LNCAP (cell line): ENCODE measurements at regions not wholly inside any gene's neighbourhood (a gene's known extent, or its start where the extent isn't known, plus 50 kb on each side); places are given as distances from the start of the nearest gene placed in this dataset.

Experiments used
- CTCF ChIP-seq: fragments of 450-650 bp; IDR thresholded peaks from 2 replicates; pipeline ENCODE4 v1.5.1; 2017; ENCODE audit warnings: mild to moderate bottlenecking

GRCh38 chr18:44149706-44150105 lies 531.0 kb upstream of the SETBP1 start:
- TF ChIP-seq CTCF, result no peak

GRCh38 chr18:44153981-44154380 lies 526.7 kb upstream of the SETBP1 start:
- no peak for TF ChIP-seq CTCF

- TF ChIP-seq CTCF, result no peak
These were observed 524.6 kb upstream of the SETBP1 start for GRCh38 chr18:44156126-44156525.

GRCh38 chr18:44156776-44157335 lies 523.8 kb upstream of the SETBP1 start:
- no peak for TF ChIP-seq CTCF

- no peak for TF ChIP-seq CTCF
These were observed 510.3 kb upstream of the SETBP1 start for GRCh38 chr18:44170208-44170880.

GRCh38 chr18:44171301-44171700 lies 509.4 kb upstream of the SETBP1 start:
- TF ChIP-seq CTCF, result no peak

GRCh38 chr18:44175891-44176290 lies 504.8 kb upstream of the SETBP1 start:
- no peak for TF ChIP-seq CTCF

- TF ChIP-seq CTCF, result no peak
These were observed 502.2 kb upstream of the SETBP1 start for GRCh38 chr18:44178476-44178875.
